HG03103 (cell line): ENCODE measurements at regions not wholly inside any gene's neighbourhood (a gene's known extent, or its start where the extent isn't known, plus 50 kb on each side); places are given as distances from the start of the nearest gene placed in this dataset.

Source experiments
- ATAC-seq: cut with Tn5 transposase; IDR thresholded peaks from one replicate; pipeline ENCODE4 v1.9.1; 2021; ENCODE audit warnings: low read depth; ENCODE audit not compliant: unreplicated experiment

DNA sequence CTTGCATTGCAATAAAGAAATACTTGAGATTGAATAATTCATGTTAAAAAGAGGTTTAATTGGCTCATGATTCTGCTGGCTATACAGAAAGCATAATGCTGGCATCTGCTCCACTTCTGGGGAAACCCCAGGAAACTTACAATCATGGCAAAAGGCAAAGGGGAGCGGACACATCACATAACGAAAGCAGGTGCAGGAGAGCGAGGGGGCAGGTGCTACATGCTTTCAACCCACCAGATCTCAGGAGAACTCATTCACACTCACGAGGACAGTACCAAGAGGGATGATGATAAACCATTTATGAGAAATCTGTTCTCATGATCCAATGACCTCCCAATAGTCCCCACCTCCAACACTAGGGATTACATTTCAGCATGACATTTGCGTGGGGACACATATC is 172.6 kb downstream of the RASSF9 start:
- no peak for ATAC-seq

DNA sequence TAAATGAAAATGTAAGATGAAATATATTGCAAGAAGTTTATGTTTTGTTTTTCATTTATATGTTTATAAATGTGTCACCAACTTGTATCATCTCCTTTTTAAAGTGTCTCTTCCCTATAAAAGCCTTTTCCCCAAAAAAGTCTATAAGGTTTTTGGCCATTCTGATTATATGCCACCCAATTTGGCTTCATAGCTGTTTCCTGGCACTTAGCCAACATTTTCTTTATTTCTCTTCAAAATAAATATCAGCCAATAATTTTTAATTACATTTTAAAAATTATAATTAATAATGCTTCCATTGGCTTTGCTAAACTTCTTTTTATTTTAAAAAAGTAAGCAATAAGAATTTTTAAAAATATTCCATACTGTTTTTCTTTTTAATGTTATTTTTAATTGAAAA is 171.8 kb downstream of the RASSF9 start:
- ATAC-seq: no peak

DNA sequence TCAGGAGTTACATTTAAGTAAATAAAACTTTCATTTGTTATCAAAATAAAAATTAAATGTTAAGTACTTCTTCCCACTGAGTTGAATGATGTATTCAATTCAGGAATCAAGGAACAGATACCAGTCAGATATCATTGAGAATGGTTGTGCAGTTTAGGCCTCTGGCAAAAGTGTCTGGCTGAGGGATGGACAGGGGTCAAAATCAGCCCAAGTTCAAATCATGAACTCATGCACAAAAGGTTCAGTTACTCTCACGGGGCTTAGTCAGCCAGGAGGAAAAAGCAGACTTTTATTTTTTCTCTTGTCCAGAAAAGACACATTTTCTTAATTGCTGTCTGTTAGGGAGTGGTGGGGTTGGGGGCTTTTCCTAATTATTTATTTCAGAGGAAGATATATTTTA is 166.3 kb downstream of the RASSF9 start:
- ATAC-seq: no peak

DNA sequence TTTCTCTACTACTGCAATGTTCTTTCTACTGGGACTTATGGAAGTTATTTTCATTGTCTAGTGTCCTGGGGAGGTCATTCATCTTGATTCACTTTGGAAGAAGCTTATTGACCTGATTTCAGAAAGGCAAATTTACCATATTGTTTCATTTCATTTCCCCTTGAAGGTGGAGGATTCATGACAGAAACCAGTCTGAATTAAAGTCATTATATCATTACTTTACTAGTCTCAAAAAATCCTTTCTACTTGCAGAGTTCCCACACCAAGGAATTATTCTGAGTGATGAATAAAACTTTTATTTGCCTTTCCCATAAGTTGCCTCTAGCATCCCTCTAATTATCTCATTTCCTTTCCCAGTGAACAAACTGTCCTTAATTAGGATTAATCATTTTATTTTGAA is 163.8 kb downstream of the RASSF9 start:
- ATAC-seq: no peak

DNA sequence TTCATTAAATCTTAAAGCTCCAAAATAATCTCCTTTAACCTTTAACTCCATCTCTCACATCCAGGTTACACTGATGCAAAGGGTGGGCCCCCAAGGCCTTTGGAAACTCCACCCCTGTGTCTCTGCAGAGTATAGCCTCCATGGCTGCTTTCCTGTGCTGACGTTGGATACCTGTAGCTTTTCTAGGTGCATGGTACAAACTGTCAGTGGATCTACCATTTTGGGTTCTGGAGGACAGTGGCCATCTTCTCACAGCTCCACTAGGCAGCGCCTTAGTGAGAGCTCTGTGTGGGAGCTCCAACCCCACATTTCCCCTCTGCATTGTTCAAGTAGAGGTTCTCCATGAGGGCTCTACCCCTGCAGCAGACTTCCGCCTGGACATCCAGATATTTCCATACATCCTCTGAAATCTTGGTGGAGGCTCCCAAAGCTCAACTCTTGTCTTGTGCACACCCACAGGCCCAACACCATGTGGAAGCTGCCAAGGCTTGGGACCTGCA is 162.2 kb downstream of the RASSF9 start:
- ATAC-seq: no peak

DNA sequence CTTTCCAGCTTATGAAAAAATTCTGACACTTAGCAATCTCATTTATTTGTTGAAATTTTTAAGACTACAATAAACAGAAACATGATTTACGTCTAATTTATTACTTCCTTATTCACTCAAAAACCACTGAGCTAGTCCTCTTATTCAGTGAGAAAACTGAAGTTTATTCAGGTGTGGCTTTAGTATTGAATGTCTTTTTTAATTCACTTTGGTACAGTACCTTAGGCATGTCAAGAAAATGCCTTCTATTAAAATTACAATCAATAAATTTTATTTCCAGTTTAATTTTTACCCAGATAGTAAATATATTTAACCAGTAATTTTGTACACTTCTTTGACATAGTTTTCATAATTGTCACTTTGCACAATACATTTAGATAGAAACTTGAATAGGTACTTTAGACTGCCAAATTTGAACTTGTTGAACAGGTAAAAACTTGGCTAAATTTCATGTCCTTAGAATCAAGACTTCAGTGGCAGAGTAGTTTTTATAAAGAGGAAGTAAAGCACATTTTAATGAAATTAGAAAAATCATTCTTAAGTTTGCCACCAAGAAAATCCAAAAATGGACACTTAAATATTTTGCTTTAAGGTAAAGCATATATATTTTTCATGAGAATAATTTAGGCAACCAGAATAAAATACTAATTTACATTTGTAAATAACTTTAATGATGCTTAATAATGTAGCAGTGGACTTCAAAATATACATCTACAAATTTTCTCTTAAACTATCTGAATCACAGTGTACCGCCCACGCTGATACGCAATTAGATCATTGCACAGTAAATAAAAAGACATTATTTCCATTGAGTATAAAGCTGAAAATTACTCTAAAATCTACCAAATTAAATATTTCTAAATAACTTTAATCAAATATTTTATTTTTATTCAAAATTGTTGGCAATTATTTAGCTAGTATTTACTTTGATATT is 159.1 kb downstream of the RASSF9 start:
- no peak for ATAC-seq

DNA sequence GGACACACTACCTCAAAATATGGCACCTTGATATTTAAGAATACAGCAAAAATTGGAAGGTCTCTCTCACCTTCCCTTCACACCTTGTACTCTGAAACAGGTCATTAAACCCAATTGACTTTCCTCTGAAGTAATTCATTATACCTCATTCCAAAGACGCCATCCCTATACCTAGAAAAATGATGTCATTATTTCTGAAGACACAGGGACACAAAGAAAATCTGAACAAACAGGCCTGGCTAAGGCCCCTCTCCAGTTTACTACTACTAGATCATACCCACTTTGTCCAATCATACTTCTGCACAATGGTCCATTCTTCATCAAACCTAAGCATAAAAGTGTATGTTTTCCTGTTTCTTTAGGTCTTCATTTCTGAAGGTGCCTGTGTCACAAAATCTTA is 156.9 kb downstream of the RASSF9 start:
- no peak for ATAC-seq

DNA sequence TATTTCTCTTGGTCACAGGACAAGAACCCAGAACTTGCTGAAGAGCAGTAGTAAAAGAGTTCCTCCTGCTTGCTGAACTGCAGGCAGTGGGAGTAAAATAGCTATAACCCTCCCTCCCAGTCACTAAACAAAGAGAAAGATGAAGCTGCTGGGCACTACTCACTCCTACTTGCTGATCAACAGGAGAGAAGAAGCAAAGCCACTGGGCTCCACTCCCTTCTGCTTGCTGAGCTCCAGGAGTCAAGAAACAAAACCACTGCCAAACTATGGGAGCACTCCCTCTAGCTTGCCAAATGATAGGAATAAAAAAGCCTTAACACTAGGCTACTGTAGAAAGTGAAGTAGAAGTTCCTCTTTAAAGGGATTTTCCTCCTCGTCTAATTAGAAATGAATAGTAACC is 155.3 kb downstream of the RASSF9 start:
- ATAC-seq: no peak

DNA sequence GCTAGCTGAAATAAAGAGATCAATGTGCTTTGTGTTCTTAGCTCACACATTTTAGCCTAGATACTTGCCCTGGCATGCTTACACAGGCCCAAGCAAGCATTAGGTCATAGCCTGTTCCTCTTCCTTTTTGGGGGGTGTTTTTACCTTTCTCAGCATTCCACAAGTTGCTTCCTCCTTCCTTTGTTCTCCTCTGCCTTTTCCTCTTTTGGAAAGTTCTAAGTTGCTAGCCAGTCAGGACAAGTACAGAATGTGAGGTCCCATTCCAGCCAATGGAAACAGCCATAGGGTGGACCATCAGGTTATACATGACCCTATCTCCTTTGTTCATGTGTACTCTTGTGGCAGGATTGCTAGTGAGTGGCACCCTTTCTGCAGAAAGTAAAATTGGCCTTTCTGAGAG is 154.9 kb downstream of the RASSF9 start:
- ATAC-seq: no peak

DNA sequence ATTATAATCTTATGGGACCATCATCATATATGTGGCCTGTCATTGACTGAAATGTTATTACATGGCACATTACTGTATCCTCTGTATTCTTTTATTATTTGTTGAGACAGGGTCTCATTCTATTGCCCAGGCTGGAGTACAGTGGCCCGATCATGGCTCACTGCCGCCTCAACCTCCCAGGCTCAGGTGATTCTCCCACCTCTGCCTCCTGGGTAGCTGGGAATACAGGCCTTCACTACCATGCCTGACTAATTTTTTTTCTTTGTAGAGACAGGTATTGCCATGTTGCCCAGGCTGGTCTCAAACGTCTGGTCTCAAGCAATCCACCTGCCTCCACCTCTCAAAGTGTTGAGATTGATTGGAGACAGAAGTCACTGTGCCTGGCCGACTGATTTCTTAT is 153.2 kb downstream of the RASSF9 start:
- ATAC-seq: no peak

DNA sequence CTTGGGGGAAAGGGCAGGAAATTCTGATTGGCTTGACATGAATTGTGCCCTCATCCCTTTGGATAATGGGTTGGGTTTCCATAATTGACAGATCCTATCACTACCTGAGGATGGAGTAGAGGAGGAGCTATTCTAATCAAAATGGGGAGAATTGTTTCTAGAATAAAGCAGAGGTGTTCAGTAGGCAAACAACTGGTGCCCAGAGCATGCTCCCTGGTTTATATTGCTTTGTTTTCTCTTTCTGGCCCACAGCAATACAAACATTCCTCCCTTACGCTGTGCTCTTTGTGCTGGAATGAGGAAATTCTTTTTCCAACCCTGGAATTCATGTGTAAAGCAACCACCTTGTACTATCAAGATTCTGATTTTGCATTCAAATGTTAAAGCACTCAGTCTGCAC is 147.4 kb downstream of the RASSF9 start:
- no peak for ATAC-seq

DNA sequence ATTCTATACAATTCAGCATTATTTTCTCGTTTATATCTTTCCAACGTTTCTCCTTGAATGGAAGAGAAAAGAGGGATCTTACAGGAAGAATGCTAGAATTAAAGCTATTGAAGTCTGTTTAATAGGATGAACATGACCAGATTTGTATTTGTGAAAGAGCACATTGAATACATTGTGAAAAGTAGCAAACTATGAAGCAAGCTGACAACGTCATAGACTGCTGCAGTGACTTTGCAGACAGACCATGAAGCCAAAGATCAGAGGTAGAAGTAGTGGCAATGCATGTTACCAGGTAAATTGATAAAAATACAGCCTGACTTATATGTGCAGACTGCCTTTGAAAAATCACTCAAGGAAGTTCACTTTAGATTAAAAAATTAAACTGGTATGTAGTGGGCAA is 146.1 kb downstream of the RASSF9 start:
- no peak for ATAC-seq

DNA sequence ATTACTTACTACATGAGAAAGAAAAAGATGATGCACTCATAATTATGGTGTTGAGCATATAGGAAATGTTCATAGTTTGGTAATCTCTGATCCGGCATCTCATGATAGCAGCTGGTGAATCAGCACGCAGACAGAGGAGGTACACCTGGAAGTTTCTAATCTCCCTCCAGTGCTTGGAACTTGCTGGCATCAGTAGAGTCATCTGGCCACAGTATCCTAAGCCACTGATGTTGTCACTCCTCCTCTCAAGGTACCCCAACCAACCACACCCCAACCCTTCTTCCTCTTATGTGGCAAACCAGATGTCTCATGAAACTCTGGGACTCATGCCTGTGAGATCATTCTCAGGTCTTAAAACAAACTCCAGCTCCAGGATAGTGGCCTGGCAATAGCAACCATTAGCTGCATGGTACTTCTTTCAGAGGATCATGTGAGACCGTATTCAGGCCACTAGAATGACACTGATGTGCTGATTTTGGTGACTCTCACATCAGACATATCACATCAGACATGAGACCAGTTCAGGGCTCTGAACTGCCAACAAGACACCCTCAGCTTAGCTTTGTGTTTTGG is 143.0 kb downstream of the RASSF9 start:
- no peak for ATAC-seq

DNA sequence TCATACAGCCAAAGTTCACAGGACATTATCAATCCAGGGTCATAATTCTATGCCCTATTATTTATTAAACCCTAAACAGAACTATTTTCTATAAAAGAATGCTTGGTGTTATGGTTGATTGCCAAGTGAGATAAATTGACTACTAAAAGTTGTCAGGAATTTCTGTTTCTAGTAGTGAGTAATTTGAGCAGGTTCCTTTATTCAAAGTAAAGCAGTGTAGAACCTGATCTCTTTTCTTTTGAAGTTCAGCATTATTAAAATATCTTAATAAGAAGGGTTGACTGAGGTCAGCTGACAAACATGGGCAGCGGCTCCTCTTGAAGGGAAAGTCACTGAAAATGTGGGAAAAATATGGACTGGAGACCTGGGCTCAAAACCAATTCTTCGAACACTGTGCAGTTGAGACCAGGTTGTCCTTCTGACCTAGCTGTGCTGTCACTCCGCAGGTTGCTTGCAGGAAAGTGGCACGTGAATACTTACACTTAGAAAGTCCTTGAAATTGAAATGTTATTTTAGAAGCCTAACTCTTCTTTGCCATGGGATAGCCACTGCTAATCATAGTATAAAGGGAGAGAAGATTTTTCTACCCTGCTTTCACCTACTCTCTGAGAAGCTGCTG is 141.0 kb downstream of the RASSF9 start:
- no peak for ATAC-seq

DNA sequence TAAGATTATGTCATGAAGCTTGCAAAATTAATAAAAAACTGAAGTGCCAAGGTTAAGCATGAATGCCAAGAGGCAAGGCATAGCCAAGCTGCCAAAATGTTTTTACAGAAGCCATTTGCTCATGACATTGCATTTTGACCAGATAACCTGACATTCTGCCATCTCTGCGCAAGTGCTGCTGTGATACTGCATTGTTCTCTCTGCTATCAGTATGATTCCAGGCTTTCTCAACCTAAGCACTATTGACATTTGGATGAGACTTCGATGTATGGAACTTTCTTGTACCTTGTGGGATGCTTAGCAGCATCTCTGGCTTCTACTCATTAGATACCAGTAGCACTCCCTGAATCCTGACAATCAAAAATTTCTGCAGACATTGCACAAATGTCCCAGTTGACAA is 139.2 kb downstream of the RASSF9 start:
- ATAC-seq: no peak

DNA sequence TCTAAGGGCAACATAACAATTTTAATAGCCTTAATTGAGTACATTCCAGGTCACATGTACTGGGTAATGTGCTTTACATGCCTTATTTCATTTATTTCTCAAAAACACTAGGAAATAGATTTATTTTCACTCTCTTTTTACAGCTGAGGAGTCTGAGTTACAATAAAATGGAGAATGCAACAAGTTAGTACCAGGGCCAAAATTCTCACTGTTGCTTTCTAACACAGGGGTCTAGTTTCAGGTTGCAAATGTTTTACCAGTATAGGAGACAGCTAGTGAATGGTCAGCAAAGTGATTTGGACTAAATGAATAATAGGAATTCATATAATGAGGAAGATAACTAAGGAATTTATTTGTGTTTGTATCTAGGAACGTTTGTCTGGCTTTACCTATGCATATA is 137.3 kb downstream of the RASSF9 start:
- no peak for ATAC-seq

DNA sequence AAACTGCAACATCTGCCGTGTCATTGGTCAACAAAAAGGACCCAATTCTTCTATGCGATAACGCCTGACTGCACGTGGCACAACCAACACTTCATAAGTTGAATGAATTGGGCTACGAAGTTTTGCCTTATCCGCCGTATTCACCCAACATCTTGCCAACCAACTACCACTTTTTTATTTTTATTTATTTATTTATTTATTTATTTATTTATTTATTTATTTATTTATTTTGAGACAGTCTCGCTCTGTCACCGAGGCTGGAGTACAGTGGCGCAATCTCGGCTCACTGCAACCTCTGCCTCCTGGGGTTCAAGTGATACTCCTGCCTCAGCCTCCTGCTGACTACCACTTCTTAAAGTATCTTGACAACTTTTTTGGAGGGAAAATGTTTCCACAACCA is 127.4 kb downstream of the RASSF9 start:
- no peak for ATAC-seq

DNA sequence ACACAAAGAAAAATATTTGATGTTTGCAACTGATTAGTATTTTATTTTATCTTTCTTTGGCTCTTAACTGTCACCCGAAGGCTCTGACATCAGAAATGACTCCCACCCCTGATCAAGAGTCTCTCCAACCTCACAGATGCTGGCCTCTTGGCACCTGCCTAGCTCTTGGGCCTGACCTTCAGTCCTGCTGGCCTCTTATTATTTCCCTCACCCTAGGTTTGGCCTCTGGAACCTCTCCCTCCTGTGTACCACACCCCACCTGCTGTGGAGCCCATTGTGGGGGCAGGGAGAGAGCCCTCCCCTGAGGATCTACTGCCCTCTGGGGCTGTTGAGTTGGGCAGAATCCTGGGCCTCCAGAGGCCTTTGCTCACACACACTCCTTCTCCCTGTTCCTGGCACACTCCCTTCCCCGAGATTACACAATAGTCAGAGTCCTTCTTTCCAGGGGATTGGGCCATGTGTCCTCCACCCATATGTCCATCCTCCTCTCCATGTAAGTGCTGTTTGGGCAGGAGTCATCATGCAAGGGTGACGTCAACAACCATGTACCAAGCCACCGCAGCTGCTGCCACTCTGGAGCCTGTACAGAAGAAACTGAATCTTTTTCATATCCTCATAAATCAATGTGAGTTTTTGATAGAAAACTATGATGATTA is 124.3 kb downstream of the RASSF9 start:
- ATAC-seq: no peak

DNA sequence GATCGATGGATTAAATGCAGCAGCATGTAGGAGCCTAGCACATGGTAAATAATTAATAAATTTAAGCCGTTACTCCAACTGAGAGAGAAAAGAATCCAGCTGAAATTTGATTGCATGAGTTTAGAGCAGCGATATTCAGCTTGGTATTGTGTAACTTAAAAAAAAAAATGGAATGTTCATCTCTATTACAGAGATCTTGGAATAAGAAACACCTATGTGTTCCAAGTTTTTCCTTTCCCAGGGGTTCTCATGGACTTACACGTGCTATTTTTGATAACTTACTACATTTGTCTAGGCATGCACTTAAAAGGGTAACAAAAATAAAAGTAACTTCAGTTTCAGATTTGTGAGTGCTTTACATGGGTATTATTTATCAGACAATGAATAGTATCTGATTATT is 122.8 kb downstream of the RASSF9 start:
- no peak for ATAC-seq

DNA sequence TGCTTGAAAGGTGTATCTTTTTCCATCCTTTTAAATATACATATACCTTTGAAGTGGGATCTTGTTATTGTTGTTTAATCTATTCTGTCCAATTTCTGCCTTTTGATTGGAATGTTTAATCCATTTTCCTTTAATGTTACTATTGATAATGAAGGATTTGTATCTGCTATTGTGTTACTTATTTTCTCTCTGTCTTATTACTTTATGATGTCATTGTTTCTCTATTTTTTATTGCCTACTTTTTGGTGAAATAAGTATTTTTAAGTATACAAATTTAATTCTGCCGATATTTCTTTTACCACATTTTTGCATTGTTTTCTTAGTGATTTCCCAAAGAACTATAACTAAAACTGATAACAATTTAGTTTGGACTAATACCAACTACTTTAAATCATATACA is 121.8 kb downstream of the RASSF9 start:
- ATAC-seq: no peak
